Skin of body (tissue), 1 donor: ENCODE measurements at regions not wholly inside any gene's neighbourhood (a gene's known extent, or its start where the extent isn't known, plus 50 kb on each side); places are given as distances from the start of the nearest gene placed in this dataset.

ENCODE experiments used
- DNase-seq: peaks from one replicate; lab custom pipeline; 2025; lab: John Stamatoyannopoulos, UW

DNA sequence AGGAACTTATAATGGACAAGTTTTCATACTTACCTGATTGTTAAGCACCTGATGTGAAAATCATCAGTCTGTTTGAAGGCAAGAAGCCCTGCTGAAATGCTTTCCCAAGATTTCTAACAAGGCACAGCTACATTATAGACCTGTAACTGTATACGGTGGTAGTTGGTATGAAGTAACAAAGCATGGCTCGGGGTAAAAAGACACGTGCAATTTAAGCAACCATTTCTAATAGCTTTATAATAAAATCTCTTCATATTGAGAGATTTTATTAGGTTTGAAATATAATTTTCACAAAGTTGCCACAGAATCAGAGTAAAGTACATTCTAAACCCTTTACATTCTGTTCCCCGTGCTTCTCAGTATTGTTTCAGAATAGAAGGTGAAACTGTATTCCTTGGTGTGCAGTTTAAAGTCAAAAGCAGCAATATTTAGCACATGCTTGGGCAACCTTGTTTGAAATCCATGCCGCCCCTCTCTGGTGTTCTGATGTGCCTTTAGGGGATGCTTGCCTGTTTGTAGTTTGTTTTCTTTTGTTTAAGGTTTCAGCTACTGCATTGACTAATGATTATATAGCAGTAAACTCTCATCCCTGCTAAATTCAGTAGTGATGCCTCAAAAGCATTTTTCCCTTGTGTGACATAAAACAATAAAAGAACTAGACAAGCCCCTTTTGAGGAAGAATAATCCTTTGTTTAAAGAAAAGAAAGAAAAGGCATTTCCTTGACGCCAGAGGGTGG is 125.2 kb upstream of the OBI1 start:
- DNase-seq = no peak

DNA sequence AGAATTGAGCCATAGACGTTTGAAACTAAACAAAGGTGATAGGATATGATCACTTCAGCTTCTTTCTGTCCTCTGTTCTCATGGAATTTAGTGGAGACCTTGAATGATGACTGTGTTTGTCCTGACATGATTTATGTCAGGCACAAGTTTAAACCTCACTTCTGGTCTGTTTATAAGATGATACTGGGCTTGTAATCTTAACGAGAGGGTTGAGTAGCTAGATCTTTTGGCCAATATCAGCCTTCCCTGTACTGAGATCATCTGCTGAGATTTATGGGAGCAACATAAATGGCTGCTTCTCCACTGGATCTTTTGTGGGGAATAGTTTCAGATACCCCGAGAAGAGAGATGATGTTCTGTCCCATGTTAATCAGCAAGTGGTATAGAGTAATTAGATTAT is 121.8 kb upstream of the OBI1 start:
- no peak for DNase-seq

DNA sequence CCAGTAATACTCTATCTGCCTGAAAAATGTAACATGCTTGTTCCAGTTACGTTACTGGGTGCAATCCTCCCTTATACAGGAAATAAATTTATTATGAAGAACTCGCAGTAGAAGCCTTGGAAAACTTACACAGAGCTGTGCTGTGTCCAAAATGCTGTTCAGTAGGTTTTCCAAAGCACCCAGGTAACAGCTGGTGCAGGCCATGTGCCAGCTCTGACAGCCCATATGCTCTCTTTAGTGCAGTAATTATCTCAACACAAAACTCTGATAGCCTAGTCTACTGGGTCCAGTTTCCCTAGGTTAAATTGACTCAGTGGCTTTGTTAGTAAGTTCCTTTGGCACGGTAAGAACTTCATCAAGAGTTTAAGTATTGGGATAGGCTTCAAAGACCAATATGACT is 120.7 kb upstream of the OBI1 start:
- no peak for DNase-seq

DNA sequence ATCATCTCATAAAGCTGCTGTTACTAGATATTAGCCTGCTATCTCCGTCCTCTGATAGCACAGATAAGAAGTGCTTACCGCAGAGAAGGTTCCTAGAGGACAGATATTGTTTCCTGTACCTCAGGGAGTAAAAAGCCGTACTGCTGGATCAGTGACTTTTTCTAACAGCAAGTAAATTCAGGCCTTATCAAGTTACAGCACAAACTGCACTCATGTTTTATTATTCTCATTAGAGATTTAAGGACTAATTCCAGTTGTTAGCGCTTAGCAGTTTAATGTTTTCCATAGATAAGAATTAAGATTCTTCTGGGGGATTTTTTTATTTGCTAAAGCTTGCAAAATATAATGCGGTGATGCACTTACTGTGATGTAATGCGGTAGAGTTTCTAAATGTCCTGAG is 119.0 kb upstream of the OBI1 start:
- no peak for DNase-seq

DNA sequence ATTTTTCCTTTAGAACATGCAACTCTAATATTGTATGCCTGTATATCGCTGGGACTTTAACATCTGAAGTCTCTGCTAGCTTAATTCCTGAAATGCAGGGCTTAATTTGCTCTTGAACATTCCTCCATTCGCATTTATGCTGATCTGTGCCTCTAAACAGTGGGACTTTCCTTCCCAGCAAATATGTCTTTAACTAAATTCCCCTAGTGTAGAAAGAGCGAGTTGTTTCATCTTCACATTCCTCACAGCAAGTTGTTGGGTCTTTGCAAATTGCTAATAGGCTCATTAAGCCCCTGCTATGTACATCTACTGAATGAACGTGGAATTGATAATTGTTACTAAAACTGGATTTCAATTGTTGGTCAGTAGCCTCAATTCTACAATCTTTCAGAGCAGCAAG is 118.4 kb upstream of the OBI1 start:
- DNase-seq = no peak

DNA sequence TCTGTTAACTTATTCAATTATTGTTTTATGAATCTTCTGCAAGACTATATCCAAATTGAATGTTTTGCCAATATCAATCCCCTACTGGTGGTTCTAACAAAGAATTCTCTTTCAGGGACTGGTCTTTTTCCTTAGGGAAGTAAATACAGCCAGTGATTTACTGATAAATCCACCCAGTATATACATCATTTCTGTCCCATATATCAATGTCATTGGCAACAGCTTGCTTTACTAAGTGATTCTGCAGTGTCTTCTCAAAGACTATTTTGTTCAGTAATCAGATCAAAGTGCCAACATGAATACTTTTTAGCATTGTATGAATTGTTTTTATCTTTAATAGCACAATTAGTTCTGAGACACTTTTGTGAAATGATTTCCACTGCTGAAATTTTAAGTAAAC is 114.0 kb upstream of the OBI1 start:
- no peak for DNase-seq

DNA sequence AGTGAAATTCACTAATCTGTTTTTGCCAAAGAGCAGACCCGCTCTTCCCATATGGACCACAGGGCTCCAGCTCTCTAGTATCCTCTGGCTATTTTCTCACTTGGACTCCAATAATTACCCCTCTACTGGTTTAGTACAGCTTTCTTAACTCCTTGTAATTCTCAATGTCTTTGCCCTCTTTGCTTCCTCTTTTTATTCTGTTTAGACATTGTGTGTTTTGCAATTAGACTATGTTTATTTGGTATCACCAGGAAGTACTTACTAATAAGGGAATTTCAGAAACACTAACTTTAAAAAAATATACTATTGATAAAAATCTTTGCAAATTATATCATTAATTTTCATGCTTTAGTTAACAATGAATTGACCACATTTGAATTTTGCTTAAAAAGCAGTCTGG is 111.6 kb upstream of the OBI1 start:
- DNase-seq = no peak

DNA sequence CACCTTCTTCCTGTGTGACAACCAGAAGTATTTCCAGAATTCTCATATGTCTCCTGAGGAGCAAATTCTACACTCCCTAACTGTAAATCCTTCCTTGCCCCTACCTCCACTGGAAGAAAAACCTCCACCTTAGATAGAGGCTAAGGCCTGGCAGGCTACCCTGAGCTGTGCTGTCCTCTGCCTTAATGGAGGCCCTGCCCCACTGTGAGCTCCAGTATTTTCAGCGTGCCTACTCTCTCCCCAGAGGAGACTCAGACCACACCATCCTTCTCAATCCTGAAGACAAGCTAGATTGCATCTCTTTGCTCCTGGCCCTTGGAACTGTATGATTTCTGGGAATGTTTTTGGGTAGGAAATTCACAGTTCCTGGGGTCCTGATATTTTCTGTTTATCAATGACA is 110.0 kb upstream of the OBI1 start:
- no peak for DNase-seq

DNA sequence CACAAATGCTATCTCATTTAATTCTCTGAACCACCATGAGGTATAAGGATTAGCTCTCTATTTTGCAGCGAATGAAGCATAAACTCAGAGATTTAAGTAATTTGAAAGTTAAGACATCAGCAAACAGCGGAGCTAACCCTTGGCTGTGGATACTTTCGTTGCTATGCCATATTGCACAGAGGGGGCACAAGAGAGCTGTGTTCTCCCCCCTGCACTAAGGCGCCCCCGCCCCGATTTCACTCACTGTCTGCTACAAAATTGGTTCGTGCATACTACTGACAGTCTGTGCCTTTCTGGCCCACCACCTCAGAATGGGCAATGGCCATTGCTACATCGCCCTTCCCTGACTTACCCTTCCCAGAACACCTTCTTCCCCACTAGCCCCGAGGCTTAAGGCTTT is 105.7 kb upstream of the OBI1 start:
- DNase-seq = no peak

DNA sequence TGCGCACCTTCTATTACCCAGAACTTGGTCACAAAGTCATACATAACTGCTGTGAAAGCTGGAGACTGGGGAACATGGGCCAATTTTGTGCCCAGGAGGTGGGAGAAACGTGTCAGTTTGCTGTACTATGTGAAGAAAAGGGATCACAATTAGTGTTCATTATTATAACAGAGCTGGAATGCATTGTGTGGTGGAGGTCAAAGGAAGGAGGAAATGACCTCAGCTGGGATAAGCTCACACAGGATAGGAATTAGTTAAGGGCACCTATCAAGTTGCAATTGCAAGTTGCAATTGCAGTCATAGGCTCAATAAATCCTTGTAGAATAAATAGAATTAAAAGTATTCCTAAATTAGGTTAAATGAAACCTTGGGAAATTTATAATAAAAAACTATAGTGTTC is 103.9 kb upstream of the OBI1 start:
- no peak for DNase-seq

DNA sequence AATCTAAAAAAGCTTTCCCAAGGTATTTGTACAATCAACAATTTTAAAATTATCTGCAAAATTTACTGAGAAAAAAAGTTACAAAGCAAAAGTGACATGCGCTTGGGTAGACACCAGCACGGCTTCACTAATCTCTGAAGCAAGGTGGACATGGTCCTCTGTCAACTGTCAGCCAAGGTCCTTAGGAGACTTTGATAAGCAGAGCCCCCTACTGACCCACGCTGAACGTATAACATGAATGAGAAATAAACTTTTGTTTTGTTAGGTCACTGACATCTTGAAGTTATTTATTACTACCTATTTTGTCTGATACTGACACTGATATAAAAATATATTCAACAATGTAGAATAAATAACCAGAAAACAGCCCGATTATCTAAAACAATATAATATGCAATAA is 100.7 kb upstream of the OBI1 start:
- DNase-seq = no peak

DNA sequence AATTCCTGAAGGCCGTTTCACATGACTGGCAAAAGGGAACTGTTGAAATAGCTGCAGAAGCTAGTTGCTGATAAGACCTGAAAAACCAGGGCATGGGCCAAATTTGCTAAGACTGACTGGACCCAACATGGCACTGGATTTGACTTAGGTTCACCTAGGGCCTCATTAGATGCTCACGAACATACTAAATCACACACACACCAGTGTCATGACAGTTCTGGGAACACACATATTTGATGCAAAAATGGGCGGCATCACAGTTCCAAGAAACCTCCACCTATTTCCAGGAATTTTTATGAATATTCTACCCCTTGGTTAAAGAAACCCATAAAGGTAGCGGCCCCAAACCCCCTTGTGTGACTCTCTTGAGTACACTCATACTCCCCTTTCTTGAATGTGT is 99.6 kb upstream of the OBI1 start:
- no peak for DNase-seq

DNA sequence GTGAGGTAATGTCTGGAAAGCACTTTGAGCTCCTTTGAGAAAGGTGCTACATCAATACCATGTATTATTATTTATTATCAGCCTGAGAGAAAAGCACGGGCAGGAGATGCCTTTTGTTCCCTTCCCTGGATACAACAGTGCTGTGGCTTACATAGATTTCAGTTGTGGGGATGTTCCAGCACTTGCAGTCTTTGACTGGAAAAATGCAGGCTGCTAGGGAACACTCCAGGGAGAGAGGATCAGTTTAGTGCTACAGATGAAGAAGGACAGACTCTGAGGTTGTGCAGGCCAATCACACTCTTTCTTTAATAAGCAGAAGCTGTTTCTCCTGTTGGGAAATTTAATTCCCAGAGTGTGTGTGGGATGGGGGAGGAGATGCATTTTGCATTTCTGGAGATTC is 94.5 kb upstream of the OBI1 start:
- DNase-seq = no peak

DNA sequence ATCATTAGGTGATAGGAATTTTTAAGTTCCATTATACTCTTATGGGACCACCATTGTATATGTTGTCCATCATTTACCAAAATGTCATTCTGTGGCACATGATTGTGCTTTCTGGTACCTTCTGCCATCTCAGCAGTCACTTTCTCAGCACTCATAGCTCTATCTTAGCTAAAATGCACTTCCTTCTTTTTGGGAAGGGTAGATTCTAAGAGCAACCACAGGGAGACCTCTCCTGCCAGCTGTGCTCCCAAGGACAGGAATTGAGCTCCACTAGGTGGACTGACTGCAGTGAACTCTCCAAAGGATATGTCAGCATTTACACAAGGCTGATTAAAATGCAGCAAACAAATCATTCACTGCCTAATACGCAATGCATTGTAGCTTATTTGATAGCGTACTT is 91.8 kb upstream of the OBI1 start:
- no peak for DNase-seq

DNA sequence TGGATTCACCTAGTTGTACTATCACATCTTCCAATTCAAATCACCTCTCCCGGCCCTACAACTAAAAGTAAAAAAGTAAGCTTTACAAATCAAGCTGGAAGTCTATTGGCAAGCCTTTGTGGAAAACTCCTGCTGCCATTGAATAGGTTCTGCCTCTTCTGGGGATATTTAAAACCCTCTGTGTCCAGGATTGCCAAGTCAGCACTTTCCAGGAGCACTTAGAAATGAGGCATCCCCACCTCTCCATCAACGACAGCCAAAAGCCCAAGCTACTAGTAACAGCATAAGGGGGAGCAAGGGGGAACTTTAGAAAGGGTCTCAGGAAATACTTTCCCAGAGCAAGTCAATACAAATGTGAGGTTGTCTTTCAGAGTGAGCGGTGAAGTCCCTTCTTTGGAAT is 85.0 kb upstream of the OBI1 start:
- DNase-seq = no peak

DNA sequence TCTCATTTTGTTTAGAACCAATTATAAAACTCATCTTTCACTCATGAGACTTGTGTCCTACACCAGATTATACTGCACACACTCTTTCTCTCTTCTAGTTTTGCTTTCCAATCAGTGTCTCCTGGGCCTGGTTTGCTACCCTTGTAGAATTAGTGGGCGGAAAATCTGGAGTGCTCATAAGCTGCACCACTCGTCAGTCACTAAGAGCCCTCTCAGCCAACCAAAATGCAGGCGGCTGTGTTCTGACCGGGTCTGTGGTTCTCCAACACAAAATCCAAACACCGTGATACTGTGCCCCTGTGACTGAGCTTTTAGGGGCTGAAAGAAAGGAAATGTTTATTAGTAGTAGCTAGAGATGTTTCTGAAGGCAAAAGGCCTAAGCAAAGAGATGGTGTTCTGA is 83.7 kb upstream of the OBI1 start:
- no peak for DNase-seq

DNA sequence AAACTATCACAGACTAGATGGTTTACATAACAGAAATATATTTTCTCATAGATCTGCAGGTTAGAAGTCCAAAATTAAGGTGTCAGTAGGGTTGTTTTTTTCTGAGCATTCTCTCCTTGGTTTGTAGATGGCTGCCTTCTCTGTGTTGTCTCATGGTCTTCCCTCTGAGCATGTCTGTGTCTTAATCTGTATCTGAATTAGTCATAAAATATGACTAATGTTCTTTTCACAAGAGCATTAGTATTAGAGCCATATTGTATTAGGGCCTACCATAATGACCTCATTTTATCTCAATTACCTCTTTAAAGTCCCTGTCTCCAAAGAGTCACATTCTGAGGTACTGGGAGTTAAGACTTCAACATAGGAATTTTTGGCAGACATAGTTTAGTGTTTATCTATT is 77.2 kb upstream of the OBI1 start:
- no peak for DNase-seq

DNA sequence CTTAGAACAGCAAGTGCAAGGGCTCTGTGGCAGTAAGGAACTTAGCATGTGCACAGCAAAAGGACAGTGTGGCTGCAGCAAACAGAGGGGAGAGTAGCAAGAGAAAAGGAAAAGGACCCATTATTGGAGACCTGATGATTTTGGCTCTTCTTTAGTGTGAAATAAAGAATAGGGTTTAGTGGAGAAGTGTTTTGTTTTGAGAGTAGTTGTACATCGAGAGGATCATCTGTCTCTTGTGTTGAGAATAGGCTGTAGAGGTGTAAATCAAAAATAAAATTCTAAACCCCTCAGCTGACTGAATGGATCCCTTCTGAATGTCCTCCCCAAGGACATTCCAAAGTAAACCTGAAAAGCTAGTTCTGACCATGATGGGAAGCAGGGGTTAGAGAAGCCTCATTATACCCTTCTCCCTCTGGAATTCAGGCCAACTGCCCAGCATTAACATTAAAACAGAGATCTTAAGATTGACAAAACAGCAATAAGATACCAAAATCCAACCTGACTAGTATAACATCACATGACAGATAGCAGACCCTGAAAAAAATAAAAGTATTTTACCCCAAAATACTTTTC is 73.6 kb upstream of the OBI1 start:
- no peak for DNase-seq

DNA sequence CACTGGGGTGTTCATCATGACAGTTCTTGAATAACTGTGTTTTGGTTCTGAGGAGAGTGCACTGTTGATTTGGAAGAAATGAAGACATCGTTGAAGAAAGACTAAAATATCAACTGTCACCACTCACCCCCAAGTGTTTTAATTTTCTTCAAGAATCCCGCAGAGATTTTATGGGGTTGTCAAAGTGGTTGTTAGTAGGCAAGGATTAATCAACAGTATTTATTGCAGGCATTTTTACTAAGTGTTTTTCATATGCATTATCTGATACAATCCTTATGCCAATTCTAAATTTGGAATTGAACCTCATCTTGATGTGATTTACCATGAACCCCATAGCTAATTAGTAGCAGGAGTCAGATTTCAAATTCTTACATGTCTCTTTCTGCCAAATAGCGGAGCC is 63.7 kb upstream of the OBI1 start:
- no peak for DNase-seq

DNA sequence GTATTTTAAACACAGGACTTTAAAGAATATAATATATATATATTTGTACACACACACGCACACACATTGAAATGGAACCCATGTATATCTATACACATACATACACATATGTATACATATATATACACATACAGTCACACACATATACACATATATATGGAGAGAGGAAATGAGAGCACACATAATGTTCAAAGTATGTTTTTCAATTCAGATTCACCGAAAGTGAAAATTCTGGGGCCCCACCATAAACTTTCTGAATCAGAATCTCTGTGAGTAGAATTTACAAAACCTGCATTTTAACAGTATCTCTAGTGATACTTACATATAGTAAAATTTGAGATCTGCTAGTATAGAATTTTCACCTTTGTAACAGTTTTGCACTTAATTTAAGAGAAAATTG is 60.4 kb upstream of the OBI1 start:
- no peak for DNase-seq

DNA sequence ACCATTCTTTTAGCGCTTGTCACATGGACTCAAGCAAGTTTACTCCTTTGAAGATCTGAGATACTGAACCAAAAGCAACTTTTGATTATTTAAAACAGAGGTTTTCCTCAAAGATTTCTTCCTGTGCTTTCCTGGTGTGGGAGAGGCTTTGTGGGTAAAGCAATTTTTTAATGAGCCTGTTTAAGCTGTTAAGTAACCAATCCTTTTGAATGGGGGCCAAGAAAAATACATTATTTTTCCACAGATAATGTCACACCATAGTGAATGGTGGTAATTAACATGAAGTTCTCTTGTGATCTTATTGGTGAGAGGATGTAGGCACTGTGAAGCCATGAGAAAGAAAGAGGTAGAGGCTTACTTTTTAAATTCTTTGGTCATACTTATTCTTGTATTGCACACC is 55.8 kb upstream of the OBI1 start:
- DNase-seq = no peak

DNA sequence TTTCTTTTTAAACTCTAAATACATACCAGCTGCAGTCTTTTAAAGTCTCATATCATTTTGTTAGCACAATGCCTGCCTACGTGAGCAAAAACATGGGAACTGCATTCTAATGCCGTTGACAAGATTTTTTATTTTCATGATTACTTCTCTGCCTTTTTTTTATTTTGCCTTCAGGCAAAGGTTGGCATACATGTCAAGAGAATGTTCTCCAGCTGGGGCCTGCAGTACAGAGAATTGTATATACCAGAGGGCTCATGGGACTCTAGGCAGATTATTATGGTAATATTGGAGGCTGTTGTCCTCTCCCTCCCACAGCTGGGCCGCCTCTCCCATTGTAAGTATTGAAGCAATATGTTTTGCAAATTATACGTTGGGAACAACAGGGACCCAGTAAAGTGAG is 53.9 kb upstream of the OBI1 start:
- DNase-seq = no peak

DNA sequence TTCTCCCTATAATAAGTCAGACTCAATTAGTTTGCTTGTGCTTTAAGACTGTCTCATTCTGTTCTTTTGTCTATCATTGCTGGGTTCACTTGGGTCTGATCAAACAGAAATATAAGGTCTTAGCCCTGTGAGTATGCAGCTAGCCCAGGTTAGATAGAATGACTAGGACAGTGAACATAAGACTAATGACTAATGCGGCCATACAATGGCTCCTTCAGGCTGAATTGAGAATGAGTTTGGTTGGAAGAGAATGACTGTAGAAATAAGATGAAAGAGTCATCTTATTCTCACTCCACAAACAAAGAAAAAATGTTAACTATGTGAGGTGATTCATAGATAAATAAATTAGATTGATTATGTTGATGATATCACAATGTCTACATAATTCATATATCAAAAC is 50.1 kb upstream of the OBI1 start:
- DNase-seq = no peak
